ENCODE measurements at regions not wholly inside any gene's neighbourhood (a gene's known extent, or its start where the extent isn't known, plus 50 kb on each side); places are given as distances from the start of the nearest gene placed in this dataset.

DNA sequence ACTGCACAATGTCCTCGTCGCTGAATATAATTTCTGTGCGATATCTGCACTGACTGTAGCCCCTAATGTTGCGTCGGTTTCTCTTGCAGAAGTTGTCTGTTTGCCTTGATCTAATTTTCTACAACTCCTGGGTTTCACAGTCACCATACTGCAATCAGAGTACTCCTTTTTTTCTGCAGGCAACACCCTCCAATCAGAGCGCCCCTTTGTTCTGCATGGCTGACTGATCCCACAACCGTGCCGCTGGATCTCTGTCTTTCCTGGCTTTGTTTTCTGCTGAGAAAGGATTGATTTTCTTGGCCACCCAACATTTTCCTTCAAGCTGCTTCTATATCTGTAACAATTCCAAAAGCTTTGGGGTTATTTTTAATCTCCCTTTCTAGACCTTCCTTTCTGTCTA, 182.2 kb upstream of the SMARCA2 start:
- no peak for TF ChIP-seq CTCF (IDR thresholded peaks at IDR 0.05)

DNA sequence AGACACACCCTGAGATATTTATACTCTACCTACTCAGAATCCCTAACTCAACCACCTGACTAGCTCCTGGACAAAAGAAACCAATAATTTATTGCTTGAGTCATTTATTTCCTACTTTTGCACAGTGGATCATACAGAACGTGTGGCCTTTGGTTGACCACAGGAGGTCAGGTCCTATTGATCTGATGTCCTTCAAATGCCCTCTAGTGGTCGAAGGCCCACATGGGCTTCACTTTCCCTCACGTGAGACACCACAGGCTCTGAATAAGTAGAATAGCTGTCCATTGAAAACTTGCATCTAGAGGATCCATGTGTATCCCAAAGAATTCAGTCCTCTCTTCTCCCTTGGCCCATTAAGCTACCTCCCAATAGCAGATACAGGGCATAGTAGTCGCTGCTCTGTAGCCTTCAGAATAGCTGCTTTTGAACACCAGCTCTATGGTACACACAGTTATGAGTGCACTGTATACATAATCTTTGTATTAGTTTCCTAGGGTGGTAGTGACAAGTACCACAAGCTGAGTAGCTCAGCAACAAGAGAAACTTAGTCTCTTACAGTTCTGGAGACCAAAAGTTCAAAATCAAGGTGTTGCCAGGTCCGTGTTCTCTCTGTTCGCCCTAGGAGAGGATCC, 177.6 kb upstream of the SMARCA2 start:
- TF ChIP-seq CTCF (IDR thresholded peaks at IDR 0.05), result peak; percentile 71

- TF ChIP-seq CTCF (IDR thresholded peaks at IDR 0.05), result no peak
These were observed 175.2 kb upstream of the SMARCA2 start for GRCh38 chr9:1839909-1840308.

- TF ChIP-seq CTCF (IDR thresholded peaks at IDR 0.05), result no peak
These were observed 169.7 kb upstream of the SMARCA2 start for GRCh38 chr9:1845425-1845824.

DNA sequence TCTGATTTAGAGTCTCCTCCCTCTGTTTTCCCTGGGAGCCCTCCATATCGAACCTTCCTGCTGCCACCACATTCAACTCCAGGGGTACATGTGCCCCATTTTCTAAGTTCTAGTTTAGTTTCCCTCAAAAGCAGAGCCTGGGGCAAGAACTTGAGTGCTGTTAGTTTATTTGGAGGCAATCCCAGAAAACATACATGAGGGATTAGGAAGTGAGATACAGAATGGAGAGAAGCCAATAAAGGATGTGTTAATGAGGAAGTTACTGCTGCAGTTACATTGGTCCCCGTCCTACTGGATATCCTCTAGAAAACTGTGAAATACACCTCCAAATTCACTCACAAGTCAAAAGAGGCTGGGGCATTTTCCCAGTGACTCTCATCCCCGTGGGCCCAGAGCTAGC, 159.4 kb upstream of the SMARCA2 start:
- TF ChIP-seq CTCF (IDR thresholded peaks at IDR 0.05), result no peak

DNA sequence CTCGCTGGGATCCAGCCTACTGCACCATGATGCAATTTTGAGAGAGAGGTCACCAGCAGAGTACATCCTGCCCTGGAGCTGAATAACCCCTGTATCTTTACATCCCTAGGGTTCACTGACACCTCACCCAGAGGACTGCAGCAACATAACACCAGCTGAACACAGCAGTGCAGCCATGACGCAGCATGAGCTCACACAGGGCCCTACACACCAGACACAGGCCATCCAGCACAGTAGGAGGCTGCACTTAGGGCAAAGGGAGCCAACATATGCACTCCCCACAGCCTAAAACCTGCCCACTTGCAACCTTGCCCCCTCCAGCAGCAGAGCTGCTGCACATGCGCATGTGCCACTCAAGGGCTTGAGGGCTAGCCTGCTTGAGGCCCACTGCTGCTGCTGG, 157.3 kb upstream of the SMARCA2 start:
- TF ChIP-seq CTCF (IDR thresholded peaks at IDR 0.05), result no peak

DNA sequence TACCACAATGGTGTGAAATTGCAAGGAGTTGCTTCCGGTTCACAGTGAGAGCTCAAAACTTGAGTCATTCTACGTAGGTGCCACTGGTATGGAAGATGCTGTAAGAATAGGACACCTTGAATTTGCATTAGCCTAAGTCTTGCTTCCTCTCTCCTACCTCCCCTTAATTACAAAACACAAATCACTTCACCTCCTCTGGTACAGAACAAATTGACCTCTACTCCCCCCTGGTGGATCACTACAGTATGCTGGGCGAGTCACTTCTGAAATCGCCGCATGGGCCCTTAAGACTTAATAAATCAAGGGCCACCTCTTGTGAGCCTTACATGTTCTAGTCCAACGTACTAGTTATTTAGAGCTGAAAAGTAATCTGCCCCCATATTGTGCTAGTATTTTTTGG, 145.3 kb upstream of the SMARCA2 start:
- TF ChIP-seq CTCF (IDR thresholded peaks at IDR 0.05), result peak; percentile 74

DNA sequence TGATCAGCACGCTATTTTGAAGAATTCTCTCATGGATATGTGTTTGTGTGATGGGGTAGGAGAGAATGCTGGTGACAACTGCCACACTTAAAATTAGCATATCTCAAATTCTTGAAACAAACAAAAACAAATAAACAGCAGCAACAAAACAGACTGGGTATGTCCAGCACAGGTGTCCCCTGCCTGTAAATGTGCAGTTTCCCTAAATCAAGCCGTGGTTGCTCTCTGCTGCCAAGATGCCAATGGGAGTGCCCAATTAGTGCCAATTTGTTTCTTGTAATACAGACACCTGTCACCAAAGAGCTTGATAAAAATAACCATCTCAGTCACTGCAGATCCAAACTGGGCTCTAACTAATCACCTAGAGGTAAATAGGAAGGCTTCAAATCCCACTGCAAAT, 144.2 kb upstream of the SMARCA2 start:
- no peak for TF ChIP-seq CTCF (IDR thresholded peaks at IDR 0.05)
